GM12878 (cell line): ENCODE measurements at regions not wholly inside any gene's neighbourhood (a gene's known extent, or its start where the extent isn't known, plus 50 kb on each side); places are given as distances from the start of the nearest gene placed in this dataset.

ENCODE experiments used
- ATAC-seq: fragments of 200-7000 bp; cut with Tn5 transposase; 3 replicates; pipeline ENCODE4 v1.9.1; 2020; ENCODE audit warnings: mild to moderate bottlenecking, moderate library complexity
- BruUV-seq: library from RNA; stranded (reverse); fragments of 400-500 nt; replicated peaks from 2 replicates; lab custom pipeline; 2021; lab: Mats Ljungman, UMichigan
- CTCF ChIA-PET: fragments of 300-600 bp; sonication (Branson Sonifier 250); formaldehyde crosslinking; extraction: SDS; loops from one replicate; lab custom pipeline; 2021; ENCODE audit warnings: inconsistent platforms; lab: Yijun Ruan, JAX
- POLR2A ChIA-PET: fragments of 350-600 bp; formaldehyde crosslinking; extraction: SDS; loops from one replicate; lab custom pipeline; 2021; ENCODE audit warnings: inconsistent platforms; lab: Charles Lee
- RAD21 ChIA-PET: fragments of 300-600 bp; sonication (Branson Sonifier 250); formaldehyde crosslinking; loops from one replicate; lab custom pipeline; 2023; ENCODE audit warnings: antibody characterized with exemption; ENCODE audit not compliant: unreplicated experiment; lab: Charles Lee
- SMC1A ChIA-PET: fragments of 300-600 bp; sonication (Branson Sonifier 250); formaldehyde crosslinking; loops from one replicate; lab custom pipeline; 2023; ENCODE audit not compliant: unreplicated experiment, uncharacterized antibody; lab: Charles Lee
- DNase-seq: peaks from one replicate; pipeline ENCODE4 v3.0.0-alpha.2; 2011; ENCODE audit warnings: low read depth, low spot score
- FAIRE-seq: peaks from 3 replicates; lab custom pipeline; 2011; peaks lifted over from hg19 to GRCh38; lab: Jason Lieb, UNC
- H2AFZ ChIP-seq: 2 replicates; pipeline ENCODE4 v1.6.0; 2011; ENCODE audit warnings: low read depth, low read length, control low read depth; ENCODE audit not compliant: control insufficient read depth
- H3K27ac ChIP-seq: 2 replicates; pipeline ENCODE4 v1.5.1; 2011; ENCODE audit warnings: control low read depth; ENCODE audit not compliant: control insufficient read depth, insufficient read depth
- H3K27me3 ChIP-seq, 2 experiments: replicated peaks in 1 of 2; 2 replicates each; pipeline versions ENCODE4 v1.6.0 to v1.6.1; 2011; ENCODE audit warnings: low read length in 1 of 2; ENCODE audit not compliant: control insufficient read depth in 2 of 2, insufficient read depth in 2 of 2
- H3K36me3 ChIP-seq, 2 experiments: 2 replicates each; pipeline ENCODE4 v1.5.1; 2011; ENCODE audit warnings: low read length in 1 of 2; ENCODE audit not compliant: control insufficient read depth in 2 of 2, insufficient read depth in 2 of 2
- H3K4me1 ChIP-seq: 2 replicates; pipeline ENCODE4 v1.6.1; 2011; ENCODE audit warnings: mild to moderate bottlenecking, low read length, moderate library complexity, mixed read lengths; ENCODE audit not compliant: control insufficient read depth, insufficient read depth
- H3K4me2 ChIP-seq: 2 replicates; pipeline ENCODE4 v1.6.0; 2011; ENCODE audit warnings: control low read depth; ENCODE audit not compliant: control insufficient read depth, insufficient read depth
- H3K4me3 ChIP-seq: fragments of 200-600 bp; sonication (generic); 2 replicates; pipeline ENCODE4 v1.5.1; 2016
- H3K79me2 ChIP-seq: 2 replicates; pipeline ENCODE4 v1.6.0; 2011; ENCODE audit warnings: low read length; ENCODE audit not compliant: control insufficient read depth, insufficient read depth
- H3K9ac ChIP-seq: 2 replicates; pipeline ENCODE4 v1.8.0; 2011; ENCODE audit warnings: low read length, control low read depth, mixed read lengths; ENCODE audit not compliant: control insufficient read depth, insufficient read depth
- H3K9me3 ChIP-seq: replicated peaks from 3 replicates; pipeline ENCODE4 v1.5.1; 2011; ENCODE audit warnings: mild to moderate bottlenecking, low read length; ENCODE audit not compliant: control insufficient read depth, insufficient read depth
- H4K20me1 ChIP-seq: 2 replicates; pipeline ENCODE4 v1.6.0; 2011; ENCODE audit not compliant: control insufficient read depth, insufficient read depth
- ASH2L ChIP-seq: fragments of 300-600, 200-600 bp; sonication (generic); IDR thresholded peaks from 2 replicates; pipeline ENCODE4 v1.6.1; 2017; ENCODE audit warnings: low read depth, mild to moderate bottlenecking, borderline replicate concordance
- CHD4 ChIP-seq: fragments of 200-600 bp; sonication (generic); IDR thresholded peaks from 2 replicates; pipeline ENCODE4 v1.6.1; 2016; ENCODE audit warnings: mild to moderate bottlenecking
- HDAC2 ChIP-seq: fragments of 200-600 bp; sonication (generic); IDR thresholded peaks from 2 replicates; pipeline ENCODE4 v1.6.1; 2017
- NFYB ChIP-seq: IDR thresholded peaks from 2 replicates; pipeline ENCODE4 v1.6.1; 2011; ENCODE audit warnings: low read depth, mild to moderate bottlenecking, low read length, improper control_type of control experiment, moderate library complexity; ENCODE audit not compliant: insufficient read depth
- NR2C2 ChIP-seq: IDR thresholded peaks from 2 replicates; pipeline ENCODE4 v1.6.1; 2011; ENCODE audit warnings: borderline replicate concordance, low read depth; ENCODE audit not compliant: control insufficient read depth, insufficient read length
- RFX5 ChIP-seq: IDR thresholded peaks from 2 replicates; pipeline ENCODE4 v1.6.1; 2011; ENCODE audit warnings: low read depth, low read length, improper control_type of control experiment
- RUNX3 ChIP-seq: IDR thresholded peaks from 2 replicates; pipeline ENCODE4 v1.6.1; 2012; ENCODE audit warnings: low read length, inconsistent platforms
- SMAD1 ChIP-seq: fragments of 450-650 bp; IDR thresholded peaks from 2 replicates; pipeline ENCODE4 v1.6.1; 2018; ENCODE audit warnings: mild to moderate bottlenecking, low read depth; ENCODE audit not compliant: partially characterized antibody
- YY1 ChIP-seq: IDR thresholded peaks from 2 replicates; pipeline ENCODE4 v1.6.1; 2011; ENCODE audit warnings: low read depth, mild to moderate bottlenecking, low read length
- ZBTB40 ChIP-seq: fragments of 450-650 bp; IDR thresholded peaks from 2 replicates; pipeline ENCODE4 v1.6.1; 2016; ENCODE audit warnings: mild to moderate bottlenecking, moderate library complexity, borderline replicate concordance
- WGBS: methylation state at CpG from one replicate; pipeline ENCODE4 v1.1.6; 2016; ENCODE audit warnings: low lambda C conversion rate; ENCODE audit not compliant: insufficient replicate concordance, insufficient coverage; ENCODE audit errors: missing lambda C conversion rate; 5-methylcytosine and 5-hydroxymethylcytosine counted together
- in situ Hi-C: fragments of 300-500 bp; cut with MboI; formaldehyde crosslinking; loops from 9 replicates; pipeline ENCODE4 v1.14.3; 2018; ENCODE audit warnings: mixed read lengths
- intact Hi-C: fragments of 100-400 bp; cut with micrococcal nuclease; formaldehyde crosslinking; loops from one replicate; pipeline ENCODE4 v1.14.2; 2022; ENCODE audit not compliant: unreplicated experiment
- TF ChIP-seq, protein P1 (sequence below): fragments of 450-650 bp; formaldehyde crosslinking; IDR thresholded peaks from 2 replicates; pipeline ENCODE4 v1.4.0; 2022; ENCODE audit warnings: mild to moderate bottlenecking, moderate library complexity

GRCh38 chr2:234364661-234365060, 132.2 kb downstream of the ARL4C start:
- Histone ChIP-seq H3K9me3 (no peaks in the 10 kb centered on the region), H4K20me1 (no peaks in the 10 kb centered on the region), H3K27ac (no peak overlapping the region), H3K4me2 (no peak overlapping the region), H3K4me3 (no peak overlapping the region), H3K27me3 (no peaks in the 10 kb centered on the region), H3K79me2 (no peaks in the 10 kb centered on the region), H3K36me3 (no peaks in the 10 kb centered on the region), H3K4me1 (no peaks in the 10 kb centered on the region), H3K9ac (no peak overlapping the region), H2AFZ (no peak overlapping the region)
- ChIA-PET POLR2A (no interaction called here), RAD21 (no interaction called here), SMC1A (no interaction called here), CTCF (no interaction called here)
- 49% methylated on average over 8 of the region's 8 CpGs for WGBS
- in situ Hi-C loops (no loop called here), intact Hi-C loops (no loop called here)
- DNase-seq (no peak), FAIRE-seq (no peak), ATAC-seq (no peak)
- BruUV-seq, result no TSS peak
- TF ChIP-seq YY1 (0 out of 2 replicates have a peak, but pooled peaks have one; percentile 33), RFX5 (no peak)
- TF ChIP-seq, all 136 proteins: peak for 1

DNA sequence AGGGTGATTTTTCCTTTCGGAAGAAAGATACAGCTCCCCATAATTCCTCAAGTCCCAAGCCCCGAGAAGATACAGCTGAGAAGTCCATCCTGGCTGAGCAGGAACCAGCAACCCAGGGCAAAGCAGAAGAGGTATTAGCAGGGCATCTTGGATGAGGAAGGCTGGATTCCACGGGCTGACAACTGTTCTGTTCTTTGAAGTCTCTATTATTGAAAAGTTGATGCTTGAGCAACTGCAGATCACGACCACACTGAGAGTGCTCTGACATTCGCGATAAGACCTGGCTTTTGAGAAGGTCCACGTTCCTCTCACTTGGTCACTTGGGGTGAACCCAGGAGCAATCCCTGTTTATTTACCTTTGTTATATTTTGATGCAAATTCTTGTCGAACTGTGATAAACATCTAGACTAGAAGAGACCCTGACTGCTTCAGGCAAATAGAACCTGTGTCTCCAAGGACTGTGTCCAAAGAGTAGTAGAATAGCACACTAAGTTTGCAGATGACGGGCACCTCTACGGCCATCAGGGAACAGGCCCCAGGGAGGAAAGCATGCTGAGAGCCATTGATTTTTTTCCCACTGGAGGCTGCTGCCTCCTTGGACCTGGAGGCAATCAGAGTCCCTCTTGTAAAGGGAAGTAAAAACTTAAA, 133.1 kb downstream of the ARL4C start:
- Histone ChIP-seq H4K20me1 (no peaks in the 10 kb centered on the region), H3K4me2 (no peak overlapping the region), H3K4me1 (no peaks in the 10 kb centered on the region), H3K27ac (no peak overlapping the region), H3K4me3 (no peak overlapping the region), H3K9me3 (no peaks in the 10 kb centered on the region), H3K79me2 (no peaks in the 10 kb centered on the region), H3K9ac (no peak overlapping the region), H2AFZ (no peak overlapping the region), H3K27me3 (no peaks in the 10 kb centered on the region), H3K36me3 (no peaks in the 10 kb centered on the region)
- ChIA-PET SMC1A (no interaction called here), CTCF (no interaction called here), RAD21 (no interaction called here), POLR2A (no interaction called here)
- intact Hi-C loops, result no loop called here
- BruUV-seq, result no TSS peak
- no peak for DNase-seq
- in situ Hi-C loops, result no loop called here
- ATAC-seq, result no peak
- 45% methylated on average over 10 of the region's 10 CpGs for WGBS
- FAIRE-seq, result no peak
- TF ChIP-seq NFYB (no peak), NR2C2 (no peak), HDAC2 (no peak), SMAD1 (no peak), ZBTB40 (no peak), CHD4 (no peak), ASH2L (no peak), RUNX3 (no peak)
- TF ChIP-seq, protein P1, sequence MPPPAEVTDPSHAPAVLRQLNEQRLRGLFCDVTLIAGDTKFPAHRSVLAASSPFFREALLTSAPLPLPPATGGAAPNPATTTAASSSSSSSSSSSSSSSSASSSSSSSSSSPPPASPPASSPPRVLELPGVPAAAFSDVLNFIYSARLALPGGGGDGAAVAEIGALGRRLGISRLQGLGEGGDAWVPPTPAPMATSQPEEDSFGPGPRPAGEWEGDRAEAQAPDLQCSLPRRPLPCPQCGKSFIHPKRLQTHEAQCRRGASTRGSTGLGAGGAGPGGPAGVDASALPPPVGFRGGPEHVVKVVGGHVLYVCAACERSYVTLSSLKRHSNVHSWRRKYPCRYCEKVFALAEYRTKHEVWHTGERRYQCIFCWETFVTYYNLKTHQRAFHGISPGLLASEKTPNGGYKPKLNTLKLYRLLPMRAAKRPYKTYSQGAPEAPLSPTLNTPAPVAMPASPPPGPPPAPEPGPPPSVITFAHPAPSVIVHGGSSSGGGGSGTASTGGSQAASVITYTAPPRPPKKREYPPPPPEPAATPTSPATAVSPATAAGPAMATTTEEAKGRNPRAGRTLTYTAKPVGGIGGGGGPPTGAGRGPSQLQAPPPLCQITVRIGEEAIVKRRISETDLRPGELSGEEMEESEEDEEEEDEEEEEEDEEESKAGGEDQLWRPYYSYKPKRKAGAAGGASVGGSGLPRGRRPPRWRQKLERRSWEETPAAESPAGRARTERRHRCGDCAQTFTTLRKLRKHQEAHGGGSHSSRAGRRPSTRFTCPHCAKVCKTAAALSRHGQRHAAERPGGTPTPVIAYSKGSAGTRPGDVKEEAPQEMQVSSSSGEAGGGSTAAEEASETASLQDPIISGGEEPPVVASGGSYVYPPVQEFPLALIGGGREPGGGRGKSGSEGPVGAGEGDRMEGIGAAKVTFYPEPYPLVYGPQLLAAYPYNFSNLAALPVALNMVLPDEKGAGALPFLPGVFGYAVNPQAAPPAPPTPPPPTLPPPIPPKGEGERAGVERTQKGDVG (CRISPR knock-in tag), result no peak
